IMR-90 (cell line): ENCODE measurements at regions not wholly inside any gene's neighbourhood (a gene's known extent, or its start where the extent isn't known, plus 50 kb on each side); places are given as distances from the start of the nearest gene placed in this dataset.

Experiments used
- CEBPB ChIP-seq: IDR thresholded peaks from 2 replicates; pipeline ENCODE4 v1.6.1; 2012; ENCODE audit warnings: low read depth, low read length, improper control_type of control experiment
- MXI1 ChIP-seq: IDR thresholded peaks from 2 replicates; pipeline ENCODE4 v1.6.1; 2012; ENCODE audit warnings: low read depth, mild to moderate bottlenecking, low read length, moderate library complexity, borderline replicate concordance
- POLR2A ChIP-seq: IDR thresholded peaks from 2 replicates; pipeline ENCODE4 v1.6.1; 2012; ENCODE audit warnings: mild to moderate bottlenecking, low read depth, low read length
- TF ChIP-seq, protein P1 (sequence below): conservative IDR thresholded peaks from 2 replicates; pipeline ENCODE4 v1.5.1; 2012; ENCODE audit warnings: mild to moderate bottlenecking, low read depth, low read length, improper control_type of control experiment

DNA sequence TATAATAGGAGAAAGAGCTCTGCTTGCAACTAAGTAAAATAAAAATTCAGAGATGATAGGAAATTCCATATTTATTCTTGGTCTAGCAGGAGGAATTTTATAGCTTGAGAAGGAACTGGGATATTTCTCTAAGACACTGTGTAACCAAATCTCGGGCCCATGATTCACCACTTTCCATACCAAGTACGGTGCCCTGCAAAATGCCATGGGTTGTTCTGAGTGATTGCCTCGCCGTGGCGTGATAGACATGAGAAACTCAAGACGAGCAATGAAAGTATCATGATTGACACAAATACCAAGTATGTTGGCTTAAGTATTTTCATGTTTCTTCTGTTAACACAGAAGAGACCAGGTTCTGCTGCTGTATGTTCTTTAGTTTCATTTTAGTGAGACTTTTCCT, 167.2 kb downstream of the LMO4 start:
- TF ChIP-seq CEBPB (no peak), POLR2A (no peak), MXI1 (no peak)
- TF ChIP-seq, protein P1, sequence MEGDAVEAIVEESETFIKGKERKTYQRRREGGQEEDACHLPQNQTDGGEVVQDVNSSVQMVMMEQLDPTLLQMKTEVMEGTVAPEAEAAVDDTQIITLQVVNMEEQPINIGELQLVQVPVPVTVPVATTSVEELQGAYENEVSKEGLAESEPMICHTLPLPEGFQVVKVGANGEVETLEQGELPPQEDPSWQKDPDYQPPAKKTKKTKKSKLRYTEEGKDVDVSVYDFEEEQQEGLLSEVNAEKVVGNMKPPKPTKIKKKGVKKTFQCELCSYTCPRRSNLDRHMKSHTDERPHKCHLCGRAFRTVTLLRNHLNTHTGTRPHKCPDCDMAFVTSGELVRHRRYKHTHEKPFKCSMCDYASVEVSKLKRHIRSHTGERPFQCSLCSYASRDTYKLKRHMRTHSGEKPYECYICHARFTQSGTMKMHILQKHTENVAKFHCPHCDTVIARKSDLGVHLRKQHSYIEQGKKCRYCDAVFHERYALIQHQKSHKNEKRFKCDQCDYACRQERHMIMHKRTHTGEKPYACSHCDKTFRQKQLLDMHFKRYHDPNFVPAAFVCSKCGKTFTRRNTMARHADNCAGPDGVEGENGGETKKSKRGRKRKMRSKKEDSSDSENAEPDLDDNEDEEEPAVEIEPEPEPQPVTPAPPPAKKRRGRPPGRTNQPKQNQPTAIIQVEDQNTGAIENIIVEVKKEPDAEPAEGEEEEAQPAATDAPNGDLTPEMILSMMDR = no peak
